GM18519 (cell line): ENCODE measurements at regions not wholly inside any gene's neighbourhood (a gene's known extent, or its start where the extent isn't known, plus 50 kb on each side); places are given as distances from the start of the nearest gene placed in this dataset.
"Not testable (repeated sequence)": the region's sequence is repeated elsewhere in the genome, so short reads cannot be mapped to it uniquely, and the experiment has no call there.

ENCODE experiments used
- ATAC-seq: cut with Tn5 transposase; IDR thresholded peaks from one replicate; pipeline ENCODE4 v1.9.1; 2021; ENCODE audit warnings: mild to moderate bottlenecking, moderate library complexity; ENCODE audit not compliant: unreplicated experiment, low FRiP score

GRCh38 chr1:66424530-66424929, 109.4 kb upstream of the SGIP1 start:
- ATAC-seq, result not testable (repeated sequence)

DNA sequence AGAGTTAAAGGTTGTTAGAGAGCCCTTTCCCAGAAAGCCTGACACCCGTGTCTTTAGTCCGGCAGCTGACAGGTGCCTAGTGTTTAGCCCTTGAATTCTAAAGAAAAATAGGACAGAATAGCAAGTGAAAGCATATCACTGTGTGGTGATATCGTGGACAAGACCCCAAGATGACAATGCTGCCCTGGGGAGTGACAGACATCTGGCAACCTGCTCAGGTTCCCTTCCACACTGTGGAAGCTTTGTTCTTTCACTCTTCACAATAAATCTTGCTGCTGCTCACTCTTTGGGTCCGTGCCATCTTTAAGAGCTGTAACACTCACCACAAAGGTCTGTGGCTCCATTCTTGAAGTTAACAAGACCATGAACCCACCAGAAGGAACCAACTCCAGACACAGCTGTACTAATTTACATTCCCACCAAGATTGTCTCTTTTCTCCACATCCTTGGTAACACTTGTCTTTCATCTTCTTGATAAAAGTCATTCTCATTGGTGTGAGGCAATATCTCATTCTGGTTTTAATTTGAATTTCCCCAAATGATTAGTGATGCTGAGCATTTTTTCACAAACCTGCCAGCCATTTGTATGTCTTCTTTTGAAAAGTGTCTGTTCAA, 107.6 kb upstream of the SGIP1 start:
- no peak for ATAC-seq

GRCh38 chr1:66430815-66431214, 103.1 kb upstream of the SGIP1 start:
- ATAC-seq, result not testable (repeated sequence)

DNA sequence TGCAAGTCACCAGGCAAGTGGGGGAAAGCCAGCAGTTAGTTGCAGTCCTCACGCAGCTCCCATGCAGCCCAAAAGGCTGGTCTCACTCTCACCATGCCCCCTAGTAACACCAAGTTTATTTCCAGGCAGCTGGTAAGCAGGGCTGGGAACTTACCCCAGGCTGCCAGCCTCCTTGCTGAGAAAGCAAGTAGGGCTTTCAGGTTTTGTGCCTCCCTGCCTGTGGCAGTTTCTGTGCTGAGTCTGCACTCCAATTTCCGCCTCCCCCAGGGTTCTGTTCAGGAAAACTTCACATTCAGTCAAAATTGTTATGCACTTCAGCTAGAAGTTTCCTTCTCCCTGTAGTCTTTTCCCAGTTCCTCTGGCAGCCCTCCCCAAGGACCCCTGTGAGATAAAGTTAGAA, 102.0 kb upstream of the SGIP1 start:
- no peak for ATAC-seq

DNA sequence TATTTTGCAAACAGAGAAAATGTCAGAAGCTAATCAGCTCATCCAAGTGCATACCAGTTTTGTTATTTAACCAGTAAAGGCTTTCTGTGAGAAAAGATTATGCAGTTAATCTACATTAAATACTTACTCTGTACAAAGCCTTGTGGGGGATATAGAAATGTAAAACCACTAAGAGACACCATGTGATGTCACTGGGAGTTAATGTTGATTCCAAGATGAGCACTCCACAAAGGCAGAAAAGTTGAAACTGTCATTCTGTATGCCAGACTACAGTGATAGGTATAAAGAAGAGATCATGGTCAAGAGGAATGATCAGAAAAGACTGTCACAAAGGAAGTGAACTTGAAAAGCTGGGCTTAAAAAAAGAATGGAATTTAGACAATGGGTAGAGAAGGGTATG, 100.3 kb upstream of the SGIP1 start:
- ATAC-seq, result no peak

DNA sequence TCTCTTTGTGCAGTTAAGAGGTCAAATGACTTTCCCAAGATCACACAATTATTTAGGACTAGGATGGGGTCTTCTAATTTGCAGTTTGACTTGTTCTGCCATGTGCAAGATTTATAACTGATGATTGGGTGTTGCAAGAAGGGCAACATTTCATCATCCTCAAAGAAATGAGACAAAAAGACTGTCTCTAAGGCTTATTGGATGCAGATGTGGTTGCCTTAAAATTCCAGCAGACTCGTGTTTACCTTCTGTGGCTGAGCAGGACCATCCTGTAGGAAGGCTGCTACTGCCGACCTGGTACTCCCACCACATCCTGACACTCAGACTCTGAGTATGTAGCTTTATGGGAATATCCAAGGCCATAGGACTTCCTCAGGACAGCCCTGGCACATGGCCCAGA, 99.9 kb upstream of the SGIP1 start:
- ATAC-seq, result no peak

GRCh38 chr1:66435541-66435940, 98.4 kb upstream of the SGIP1 start:
- no peak for ATAC-seq

DNA sequence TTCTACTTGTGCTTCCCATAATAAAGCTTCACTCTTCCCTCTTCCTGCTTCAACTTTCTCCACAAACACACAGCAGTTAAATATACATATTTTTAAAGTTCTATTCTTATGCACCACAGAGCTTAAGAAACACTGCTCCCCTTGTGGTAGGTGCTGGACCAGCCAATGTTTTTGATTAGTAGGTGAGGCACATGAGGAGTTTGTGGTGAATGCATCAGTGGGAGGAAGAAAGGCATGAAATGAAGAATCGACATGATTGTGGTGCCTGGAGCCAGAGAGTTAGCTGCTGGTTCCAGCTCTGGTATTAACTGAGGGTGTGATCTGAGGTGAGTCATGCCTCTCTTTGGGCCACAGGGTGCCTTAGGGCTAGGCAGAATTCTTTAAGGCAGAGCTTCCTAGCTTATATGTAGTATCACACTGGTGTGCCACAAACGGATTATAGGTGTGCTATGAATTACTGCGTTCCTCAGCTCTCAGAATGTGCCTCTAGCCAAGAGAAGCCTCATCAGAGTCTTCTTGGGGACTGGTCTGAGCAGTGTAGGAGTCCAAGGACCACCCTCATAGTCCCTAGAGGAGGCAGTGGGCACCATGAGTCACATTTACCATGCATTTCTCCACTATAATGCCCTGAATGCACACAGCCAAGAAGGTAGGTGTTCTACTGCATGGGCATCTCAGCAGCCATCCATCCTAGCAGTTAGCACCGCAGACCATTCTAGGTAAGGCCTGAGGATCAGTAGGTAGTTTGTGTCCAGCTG, 97.4 kb upstream of the SGIP1 start:
- peak; percentile 69 for ATAC-seq

DNA sequence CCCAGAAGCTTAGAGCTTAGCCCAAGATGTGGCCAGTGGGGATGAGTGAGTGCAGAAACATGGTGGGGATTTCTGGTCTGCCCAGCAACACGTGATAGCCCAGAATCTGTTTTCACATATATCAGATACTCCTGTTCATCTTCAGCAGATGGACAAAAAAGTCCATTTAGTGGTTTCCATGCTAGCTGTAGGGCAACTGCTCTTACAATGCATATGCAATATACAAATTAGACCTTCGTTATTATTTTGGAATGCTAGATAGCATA, 96.9 kb upstream of the SGIP1 start:
- no peak for ATAC-seq

GRCh38 chr1:66438062-66438461, 95.9 kb upstream of the SGIP1 start:
- no peak for ATAC-seq

GRCh38 chr1:66438501-66438900, 95.5 kb upstream of the SGIP1 start:
- no peak for ATAC-seq

- peak; percentile 73 for ATAC-seq
Measured at GRCh38 chr1:66439031-66439740, 94.8 kb upstream of the SGIP1 start.

DNA sequence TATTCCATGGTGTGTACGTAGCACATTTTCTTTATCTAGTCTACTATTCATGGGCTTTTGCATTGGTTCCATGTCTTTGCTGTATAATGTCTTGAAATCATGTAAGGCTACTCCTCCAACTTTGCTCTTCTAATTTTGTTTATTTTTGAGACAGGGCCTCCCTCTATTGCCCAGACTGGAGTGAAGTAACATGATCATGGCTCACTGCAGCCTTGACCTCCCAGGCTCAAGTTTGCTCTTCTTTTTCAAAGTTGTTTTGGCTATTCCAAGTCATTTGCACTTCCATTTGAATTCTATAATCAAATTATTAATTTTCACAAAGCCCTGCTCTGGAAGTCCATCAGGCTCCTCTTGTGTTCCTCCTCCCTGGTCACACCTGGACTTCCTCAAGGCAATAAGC, 90.2 kb upstream of the SGIP1 start:
- ATAC-seq, result no peak

- no peak for ATAC-seq
Measured at GRCh38 chr1:66444438-66445265, 89.3 kb upstream of the SGIP1 start.

DNA sequence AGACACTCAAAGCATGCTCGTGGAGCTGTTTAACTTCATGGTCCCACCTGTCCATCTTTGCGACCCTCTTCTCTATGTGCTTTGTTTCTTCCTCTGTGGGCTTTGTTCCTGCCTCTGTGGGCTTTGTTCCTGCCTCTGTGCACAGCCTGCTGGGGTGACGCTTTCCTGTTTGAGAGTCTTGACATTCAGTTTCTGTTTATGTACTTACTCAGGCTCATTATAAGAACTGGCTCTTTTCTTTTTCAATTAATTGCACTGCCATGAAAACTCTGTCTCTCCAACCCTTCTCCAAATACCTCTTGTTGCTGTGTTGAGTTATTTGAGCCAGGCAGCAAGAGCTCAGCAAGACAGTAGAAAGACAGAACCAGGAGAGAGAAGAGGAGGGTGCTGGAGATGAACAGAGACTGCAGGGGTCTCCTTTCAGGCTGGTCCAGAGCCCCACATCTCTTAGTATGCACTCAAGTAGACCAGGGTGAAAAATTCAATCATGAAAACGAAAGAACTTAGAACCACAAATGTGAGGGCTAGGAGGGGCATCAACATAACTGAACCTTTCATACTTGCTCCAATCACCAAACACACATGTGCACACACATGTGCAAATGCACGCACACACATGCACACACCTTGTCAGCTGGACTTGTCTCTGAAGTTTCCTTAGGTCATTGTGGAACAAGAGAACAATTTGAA, 88.3 kb upstream of the SGIP1 start:
- peak; percentile 69 for ATAC-seq

GRCh38 chr1:66446261-66447001, 87.5 kb upstream of the SGIP1 start:
- peak; percentile 44 for ATAC-seq

- no peak for ATAC-seq
Measured at GRCh38 chr1:66450043-66450514, 83.9 kb upstream of the SGIP1 start.

GRCh38 chr1:66450847-66451246, 83.1 kb upstream of the SGIP1 start:
- no peak for ATAC-seq

GRCh38 chr1:66452162-66452561, 81.8 kb upstream of the SGIP1 start:
- no peak for ATAC-seq

DNA sequence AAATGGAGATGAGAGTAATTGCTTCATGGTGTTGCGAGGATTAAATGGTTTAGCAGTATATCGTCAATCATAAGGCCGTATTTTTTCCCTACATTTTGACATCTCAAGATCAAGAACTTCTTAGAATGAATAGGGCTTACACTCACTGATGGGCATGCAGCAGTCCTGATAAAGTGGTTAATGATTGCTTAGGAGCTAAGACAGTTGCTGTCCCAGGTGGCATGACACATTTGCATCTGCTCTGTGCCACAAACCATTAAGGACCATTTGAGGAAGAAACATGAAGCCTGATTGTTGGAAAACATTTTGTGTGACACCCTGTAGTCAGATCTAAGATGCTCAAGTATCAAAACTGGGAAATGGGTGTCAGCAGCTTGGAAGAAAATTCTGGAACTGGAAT, 81.0 kb upstream of the SGIP1 start:
- ATAC-seq, result no peak
